NCI-H187 (cell line): ENCODE measurements at regions not wholly inside any gene's neighbourhood (a gene's known extent, or its start where the extent isn't known, plus 50 kb on each side); places are given as distances from the start of the nearest gene placed in this dataset.

Source experiments
- DNase-seq, 2 experiments: peaks; one replicate each; lab custom pipeline; 2025; lab: John Stamatoyannopoulos, UW

DNA sequence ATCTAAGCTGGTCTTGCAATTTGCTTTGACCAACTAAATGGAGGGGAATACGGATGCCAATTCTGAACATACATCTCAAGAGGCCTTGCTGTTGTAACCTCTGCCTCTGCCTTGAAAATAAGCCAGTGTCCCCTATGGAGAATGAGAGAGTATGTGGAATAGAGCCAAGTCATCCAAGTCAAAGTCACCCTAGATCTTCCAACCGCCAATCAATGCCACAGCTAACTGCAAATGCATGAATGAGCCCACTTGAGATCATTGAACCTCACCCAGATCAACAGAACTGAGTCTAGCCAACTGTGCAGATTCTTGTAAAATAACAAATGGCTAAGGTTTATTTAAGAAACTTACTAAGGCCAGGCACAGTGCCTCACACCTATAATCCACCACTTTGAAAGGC is 139.8 kb upstream of the TANK start:
- no peak for DNase-seq

DNA sequence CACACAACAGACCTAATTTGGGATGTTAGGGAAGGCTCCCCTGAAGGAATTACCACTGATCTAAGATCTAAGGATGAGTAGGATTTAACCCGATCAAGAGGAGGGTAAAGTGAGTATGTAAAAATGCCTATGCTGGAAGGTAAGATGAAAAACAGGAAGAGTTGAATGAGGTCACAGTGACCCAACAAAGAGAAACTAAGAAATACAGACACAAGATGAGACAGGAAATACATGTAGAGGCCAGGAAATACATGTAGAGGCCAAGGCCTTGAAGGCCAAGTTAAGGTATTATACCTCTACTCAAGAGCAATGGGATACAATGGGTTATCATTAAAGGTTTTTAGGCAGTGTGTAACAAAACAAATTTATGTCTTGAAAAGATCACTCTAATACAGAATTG is 131.6 kb upstream of the TANK start:
- no peak for DNase-seq

DNA sequence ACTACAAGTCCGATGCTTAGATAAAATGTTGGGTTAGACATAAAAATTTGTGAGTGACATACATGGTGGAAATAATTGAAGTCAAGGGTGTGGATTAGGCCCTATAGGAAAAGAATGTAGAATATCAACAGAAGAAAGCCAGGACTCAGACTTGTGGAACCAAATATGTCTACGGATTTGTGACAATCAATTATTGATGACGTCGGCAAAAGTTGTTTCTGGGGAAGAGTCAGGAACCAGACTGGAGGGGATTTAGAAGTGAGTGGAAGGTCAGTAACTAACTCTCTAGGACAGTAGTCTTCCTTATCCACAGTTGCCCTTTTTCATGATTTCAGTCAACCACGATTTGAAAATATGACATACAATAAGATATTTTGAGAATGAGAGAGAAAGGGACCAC is 130.9 kb upstream of the TANK start:
- no peak for DNase-seq

DNA sequence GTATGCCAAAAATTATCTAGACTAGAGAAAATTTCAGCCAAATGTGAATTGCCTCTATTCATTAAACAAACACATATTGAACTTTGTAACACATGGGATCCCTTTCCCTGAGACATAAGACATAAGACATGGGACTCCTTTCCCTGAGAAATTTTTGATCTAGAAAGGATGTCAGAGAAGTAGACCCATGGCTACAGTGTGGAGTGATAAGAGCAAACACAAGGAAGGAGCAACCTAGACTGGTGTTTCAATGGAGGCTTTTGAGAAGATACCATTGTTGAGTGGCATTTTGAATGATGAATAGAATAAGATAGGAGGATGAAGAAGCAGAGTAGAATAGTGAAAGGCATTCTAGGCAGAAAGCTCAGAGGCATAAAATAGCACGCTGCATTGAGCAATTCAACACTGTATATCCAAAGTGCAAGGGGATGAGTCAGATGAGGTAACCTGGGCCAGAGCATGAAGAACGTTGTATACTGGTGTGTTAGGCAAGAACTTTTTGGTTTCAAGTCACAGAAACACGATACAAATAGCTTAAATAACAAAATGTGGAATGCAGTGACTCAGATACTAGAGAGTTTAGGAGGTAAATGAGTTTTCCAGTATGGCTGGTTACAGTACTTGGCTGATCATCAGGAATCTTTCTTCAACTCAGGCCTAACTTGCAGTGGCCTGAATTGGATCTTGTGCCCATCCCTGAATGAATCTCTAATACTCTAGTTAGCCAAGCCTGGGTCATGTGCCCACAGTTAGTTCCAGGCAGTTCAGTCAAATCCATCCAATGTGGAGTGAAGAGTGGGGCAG is 129.8 kb upstream of the TANK start:
- no peak for DNase-seq

DNA sequence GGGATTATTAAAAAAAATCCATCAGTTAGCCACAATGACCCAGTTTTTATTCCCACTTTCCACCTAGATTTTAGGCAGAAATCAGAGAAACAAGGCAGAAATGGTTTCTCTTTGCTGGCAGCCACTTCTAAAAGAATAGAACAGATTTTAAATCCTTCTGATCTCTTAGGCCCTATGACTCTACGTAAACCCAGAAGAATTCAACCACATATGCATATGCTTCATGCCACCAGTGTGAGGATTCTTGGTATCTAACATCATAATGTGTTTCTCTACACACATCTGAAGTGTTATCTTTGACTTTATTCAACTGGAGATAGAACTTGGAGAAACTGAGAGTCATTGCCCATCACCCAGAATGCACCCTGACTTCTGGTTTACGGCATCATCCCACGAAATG is 128.7 kb upstream of the TANK start:
- no peak for DNase-seq

DNA sequence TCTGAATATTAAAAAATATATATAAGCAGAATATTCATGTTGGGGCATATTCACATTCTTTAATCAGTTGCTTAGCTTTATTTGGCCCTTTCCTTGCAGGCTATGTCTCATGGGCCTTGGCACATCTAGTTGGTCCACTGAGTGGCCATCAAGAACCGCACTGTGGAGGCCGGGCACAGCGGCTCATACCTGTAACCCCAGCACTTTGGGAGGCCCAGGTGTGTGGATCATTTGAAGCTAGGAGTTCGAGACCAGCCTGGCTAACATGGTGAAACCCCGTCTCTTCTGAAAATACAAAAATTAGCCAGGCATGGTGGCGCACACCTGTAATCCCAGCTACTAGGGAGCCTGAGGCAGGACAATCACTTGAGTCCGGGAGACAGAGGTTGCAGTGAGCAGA is 127.6 kb upstream of the TANK start:
- no peak for DNase-seq

DNA sequence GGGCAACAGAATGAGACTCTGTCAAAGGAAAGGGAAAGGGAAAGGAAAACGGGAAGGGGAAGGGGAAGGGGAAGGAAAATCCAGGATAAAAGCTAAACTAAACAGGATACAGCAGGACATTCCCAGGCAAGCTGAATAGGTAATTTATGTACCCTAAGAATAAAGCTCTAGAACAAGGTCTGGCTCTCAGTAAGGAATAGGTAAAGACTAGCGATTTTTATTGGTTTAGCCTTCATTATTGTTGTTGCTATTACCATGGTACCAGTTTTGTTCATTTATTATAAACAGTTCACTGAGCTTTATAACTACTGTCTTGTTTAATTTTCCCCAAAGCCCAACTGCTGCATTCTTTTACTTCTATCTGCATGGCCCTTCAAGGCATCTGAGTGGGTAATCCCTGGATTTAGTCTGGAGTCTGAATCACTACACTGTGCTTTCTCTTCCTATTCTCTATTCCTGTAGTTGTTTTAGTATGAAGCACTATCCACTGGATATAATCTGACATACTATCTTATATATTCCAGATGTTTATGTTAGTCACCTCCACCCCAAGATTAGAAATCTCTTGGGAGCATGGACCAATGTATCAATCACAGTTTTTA is 127.1 kb upstream of the TANK start:
- DNase-seq: no peak

DNA sequence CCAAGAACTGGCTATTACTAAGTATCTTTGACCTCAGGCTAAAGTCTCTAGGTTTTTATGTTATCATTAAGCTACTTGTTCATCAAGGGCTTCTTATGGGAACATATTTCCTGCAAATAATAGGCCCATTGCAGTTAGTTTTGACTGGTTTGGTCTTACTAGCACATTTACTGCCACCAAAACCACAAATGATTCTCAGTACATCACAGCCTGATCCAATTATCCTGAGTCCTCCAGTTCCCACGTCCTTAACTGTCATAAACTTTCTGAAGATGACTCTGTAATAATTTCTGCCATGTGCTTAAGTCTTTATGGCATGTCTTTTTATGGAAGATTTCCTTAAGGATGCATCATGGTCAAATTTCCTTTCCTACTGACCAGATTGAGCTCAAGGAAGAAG is 123.3 kb upstream of the TANK start:
- DNase-seq: no peak

DNA sequence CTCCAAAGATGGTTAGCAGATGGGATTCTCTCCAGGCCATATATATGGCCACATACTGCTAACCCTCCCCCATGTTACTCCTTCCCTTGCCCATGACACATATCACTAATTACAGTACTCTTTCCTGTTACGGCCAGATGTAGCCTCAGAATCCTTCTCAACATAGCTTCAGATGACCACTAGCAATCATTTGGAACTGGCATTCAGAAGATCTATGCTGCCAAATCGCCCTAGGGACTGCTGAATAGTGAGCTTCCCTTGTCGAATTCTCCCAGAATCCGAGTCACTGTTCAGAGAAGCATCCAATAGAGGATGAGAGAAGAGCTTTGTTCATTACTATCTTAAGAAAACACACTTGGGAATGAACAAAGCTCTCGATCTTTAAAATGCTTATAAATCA is 121.2 kb upstream of the TANK start:
- DNase-seq: no peak

DNA sequence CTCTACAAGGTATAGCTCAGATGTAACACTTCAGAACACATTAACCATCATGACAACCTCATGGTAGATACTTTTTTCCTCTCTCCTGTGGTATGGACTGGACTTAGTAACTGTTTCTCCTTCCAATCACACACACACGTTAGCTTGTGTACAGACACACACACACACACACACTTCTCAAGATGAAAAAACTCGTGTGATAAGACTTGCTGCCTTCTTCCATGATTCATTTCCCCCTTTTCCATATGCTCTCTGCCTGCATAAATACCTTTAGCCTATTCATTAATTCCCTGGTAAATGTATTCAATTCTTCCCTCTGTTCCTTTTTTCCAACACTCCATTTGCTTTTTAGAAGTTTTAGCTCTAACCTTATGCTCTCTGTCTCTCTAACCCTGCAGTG is 118.9 kb upstream of the TANK start:
- no peak for DNase-seq

DNA sequence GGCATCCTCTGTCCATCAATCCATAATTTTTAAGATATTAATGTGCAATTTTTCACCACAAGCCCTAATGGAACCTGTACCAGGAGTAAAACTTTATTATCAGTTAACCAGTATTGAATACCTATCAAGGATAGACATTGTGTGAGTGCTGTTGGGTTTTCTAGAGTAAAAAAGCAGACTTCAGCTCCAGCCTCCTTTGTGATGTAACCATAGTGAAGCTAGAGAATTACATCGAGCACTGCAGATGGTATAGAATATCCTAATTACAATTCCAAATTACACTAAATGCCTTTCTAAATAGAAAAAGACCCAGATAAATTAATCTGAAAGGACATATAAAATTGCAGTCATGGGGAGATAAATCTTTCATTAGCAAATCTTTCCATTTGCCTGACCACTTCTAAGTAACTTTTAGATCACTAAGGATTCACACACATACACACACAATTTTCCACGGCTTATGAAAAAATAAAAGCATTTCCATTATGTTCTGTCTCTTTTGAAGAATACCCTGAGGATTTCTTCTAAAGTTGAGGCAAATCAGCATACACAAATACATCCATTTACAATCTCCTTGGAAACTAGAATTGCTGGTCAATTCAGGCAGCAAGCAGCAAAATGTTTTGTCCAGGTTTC is 117.1 kb upstream of the TANK start:
- no peak for DNase-seq

DNA sequence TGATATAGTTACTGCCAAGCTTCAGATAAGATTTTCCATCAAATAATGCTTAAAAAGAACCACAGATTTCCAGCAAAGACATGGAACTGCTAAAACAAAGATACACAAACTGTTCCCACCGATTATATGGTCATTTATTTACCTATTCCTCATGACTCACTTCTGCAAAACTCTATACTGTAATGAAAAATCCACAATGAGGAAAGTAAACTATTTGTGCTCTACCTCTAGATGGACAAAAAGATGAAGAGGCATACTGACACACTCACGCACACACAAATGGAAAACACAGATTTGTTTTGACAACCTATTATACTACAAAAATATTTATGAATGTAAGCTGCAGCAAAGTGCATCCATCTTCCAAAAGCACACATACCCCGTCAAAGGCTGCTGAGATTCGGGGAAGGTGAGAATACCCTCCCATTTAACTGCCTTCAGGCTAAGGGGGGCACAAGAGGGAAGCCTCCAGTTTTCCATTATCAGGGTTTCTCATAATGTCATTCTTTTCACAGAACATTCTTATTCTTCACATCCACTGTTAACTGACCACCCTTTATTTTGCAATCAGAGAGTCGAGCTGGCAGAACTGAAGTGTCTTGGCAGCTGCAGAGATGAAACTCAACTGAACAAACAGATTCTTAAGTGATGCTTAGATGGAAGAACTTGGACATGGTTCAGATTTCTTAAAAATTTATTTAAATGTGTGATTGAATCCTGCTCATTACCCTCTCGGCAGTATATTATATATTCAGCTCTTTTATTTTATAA is 115.9 kb upstream of the TANK start:
- no peak for DNase-seq

DNA sequence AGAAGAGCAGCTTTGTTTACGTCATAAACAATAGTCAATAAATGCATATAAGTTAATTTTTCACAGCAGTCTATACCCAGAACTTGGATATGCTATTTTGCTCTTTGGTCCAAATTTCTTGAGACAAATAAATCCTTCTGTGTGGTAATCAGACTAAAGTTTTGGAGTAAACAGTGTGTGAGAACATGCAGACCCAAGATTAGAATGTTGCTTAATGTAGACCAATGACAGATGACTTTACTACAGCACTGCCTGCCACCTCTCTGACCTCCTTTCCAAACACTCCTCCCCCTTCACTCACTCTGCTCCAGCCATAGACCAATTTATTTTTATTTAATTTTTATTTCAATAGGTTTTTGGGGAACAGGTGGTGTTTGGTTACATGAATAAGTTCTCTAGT is 115.3 kb upstream of the TANK start:
- DNase-seq: no peak

DNA sequence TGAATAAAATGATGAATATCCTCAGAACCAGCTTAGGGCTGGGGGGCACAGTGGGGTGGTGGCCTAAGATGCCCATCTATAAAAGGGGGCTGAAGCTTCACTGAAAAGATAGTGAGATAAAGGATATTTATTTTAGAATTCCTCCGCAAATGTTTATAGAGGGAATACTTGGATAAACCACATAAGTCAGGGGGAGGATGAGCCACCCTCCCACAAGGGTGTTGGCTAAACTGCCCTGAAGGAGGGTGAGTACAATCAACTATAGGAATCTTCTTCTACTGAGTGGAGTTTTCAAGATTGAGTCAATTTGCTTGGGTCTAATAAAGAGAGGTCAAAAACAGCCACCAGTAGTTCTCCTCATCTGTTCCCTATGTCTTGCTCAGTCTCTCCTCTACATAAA is 114.5 kb upstream of the TANK start:
- DNase-seq: no peak

DNA sequence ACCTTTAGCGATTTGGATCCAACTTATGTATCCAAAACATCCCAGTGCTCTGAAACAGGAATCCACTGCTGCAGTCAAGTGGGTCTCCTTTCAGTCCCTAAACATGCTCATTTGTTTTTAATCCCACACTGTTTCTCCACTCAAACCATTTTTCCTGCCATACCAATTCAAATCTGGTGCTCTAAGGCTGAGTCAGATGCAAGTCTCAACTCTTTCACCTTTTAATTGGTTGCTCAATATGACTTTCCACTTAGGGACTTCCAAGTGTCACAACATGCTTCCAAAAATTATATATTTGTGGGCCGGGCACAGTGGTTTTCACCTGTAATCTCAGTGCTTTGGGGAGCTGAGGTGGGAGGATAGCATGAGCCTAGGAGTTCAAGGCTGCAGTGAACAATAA is 113.4 kb upstream of the TANK start:
- no peak for DNase-seq

DNA sequence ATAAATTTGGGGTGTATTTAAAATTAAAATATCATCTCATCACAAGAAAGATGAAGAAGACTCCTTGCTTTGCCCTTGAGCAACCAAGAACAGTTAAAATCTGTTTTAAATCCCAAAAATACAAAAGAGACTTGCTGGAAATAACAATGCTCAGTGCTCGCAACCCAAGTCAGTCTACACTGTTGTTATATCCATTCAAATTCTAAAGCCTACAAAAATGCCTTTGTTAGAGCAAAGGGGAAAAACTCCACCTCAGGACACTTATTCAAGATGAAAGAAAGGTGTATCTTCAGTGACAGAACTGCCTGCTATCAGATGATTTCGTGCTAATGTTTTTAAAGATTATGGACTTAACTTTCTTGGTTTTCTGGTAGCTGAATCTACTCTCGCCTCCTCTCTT is 111.9 kb upstream of the TANK start:
- no peak for DNase-seq

DNA sequence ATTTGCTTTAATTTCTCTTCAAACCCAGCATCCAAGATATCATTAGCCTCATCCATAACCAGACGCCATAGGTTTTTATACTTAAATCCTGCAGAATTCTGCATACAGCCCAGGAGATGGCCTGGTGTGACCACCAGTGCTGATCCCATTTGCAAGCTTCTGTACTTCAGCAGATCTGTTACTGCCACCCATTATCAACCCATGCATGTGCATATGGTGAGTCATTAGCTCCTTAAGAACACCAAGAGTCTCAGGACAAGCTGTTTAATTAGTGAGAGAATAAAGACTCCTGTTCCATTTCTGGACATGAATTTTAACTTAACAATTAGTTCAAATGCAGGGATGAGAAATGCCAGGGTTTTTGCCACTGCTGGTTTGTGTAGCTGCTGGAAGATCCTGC is 110.7 kb upstream of the TANK start:
- no peak for DNase-seq

DNA sequence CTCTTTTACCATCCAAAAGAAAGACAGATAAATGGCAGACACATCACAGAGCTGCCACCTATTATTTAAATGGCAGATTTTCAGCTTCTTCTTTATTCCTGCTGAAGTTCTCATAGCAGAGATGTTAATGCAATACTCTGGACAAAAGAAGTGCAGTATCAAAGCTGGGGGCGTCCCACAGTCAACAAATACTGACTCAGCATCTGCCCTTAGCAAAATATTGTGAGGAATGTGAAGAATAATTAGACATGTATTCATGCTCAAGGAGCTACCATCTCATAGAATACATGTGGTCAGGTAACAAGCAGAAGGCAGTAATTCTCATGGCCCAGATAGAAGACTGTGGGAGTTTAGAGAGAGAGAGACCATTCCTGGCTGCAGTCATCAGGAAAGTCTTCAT is 108.0 kb upstream of the TANK start:
- no peak for DNase-seq

DNA sequence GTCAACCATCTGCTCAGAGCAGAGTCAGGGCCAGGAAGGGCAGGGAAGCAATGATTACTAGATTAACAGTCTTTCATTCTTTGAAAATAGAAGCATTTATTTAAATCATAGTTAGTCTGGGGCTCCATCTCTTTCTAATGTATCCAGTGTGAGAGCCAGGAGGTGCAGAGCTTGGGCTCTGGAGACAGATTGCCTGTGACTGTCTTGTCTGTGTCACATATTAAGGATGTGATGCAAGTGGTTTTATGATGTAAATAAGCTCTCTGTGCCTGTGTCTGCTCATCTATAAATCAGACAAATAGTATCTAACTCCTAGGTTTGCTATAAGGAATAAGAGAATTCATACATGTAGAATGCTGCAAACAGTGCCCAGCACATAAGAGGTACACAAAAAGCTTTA is 104.9 kb upstream of the TANK start:
- DNase-seq: no peak

DNA sequence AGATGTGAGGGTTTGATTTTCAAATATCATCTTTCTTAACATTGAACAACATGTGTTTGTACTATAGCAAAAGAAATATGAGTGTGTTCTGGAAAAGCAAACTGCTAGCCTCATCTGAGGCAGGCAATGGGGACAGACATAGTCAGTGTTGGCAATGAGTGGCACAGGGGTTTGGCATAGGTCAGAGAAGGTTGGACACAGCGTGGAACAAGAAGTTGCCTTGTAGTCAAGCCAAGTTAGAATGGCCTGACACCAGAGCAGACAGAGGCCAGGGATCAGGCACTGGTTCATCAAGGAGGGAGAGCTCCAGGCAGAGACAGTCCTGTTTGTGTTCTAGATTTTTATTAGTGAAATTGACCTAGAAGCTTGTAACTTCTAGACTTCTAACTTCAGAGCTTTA is 100.8 kb upstream of the TANK start:
- no peak for DNase-seq

DNA sequence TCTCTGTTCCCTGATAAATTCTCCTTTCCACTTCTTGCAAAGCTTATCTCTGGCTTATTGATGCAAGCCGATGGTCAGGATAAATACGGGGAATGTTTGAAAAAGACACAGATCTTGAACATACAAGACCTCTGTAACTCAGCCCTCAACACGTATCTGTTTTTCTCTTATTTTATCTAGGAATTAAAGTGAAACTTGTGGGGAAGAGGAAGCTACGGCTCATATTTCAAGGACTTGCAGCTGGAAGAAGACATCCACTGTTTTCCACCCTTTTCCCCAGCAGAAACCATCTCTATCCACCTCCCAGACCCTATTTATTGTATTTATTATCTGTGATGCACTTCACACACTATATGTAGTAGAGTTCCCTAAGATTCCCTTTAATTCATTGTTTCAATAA is 98.4 kb upstream of the TANK start:
- DNase-seq: no peak

DNA sequence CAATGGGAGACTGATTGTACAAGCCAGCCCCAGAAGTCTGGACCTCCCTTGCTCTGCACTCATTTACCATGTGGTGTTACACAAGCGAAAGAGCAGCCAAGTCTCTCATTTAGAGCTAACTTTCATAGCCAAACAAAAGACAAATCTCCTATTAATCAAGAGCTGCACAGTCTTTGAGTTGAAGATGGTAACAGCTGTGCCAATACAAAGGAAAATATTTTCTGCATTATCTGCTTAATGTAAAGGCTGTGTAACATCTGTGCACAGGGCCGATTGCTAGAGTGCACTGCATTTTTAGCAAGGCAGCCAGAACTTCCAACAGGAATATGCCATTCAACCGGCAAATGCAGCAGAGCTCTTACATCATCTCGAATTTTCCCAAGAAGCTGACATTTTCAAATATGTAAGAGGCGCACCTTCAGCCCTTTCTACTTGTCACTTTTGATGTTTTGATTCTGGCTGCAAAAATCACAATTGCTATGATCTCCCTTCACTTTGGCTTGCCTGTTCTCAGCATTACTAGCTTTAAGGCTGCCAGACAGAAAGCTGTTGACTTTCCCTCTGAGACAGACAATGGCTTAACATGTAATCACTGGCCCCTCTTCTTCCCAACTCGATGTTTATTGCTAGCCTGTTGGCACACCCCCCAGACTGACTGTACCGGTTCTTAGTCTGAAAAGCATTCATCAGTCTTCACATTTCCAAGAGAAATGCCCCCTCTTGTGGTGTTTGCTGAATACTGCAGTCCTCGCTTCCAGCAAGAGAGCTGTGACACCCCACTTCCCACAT is 96.9 kb upstream of the TANK start:
- DNase-seq: peak in 1 of 2 experiments; percentile 1
